ENCODE measurements at regions not wholly inside any gene's neighbourhood (a gene's known extent, or its start where the extent isn't known, plus 50 kb on each side); places are given as distances from the start of the nearest gene placed in this dataset.

DNA sequence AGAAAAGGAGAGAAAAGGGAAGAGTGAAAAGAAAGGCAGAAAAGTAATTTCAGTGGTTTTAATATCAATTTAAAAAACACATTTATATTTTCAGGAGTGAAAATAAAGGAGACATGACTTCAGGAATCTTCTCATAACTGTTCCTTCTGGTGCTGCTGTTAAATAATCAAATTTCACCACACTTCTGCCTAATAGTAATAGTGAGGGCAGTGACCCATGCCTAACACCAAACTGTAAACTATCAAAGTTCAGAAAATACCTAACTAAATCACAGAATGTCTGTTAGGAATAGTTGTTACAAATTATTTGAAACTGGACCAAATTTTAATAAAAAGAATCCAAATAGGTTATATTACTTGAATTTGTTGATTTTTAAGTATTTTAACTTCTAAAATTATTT, 169.4 kb downstream of the RPL10L start:
- H3K27me3 ChIP-seq: no peaks in the 10 kb centered on the region
- no peak overlapping the region for H3K27ac ChIP-seq
- no peak for DNase-seq (ENCODE audit: low read depth in 1 of 2, low spot score in 1 of 2)
- no peak overlapping the region for H3K4me3 ChIP-seq
- no peaks in the 10 kb centered on the region for H3K36me3 ChIP-seq
- no peak for TF ChIP-seq CTCF (IDR thresholded peaks at IDR 0.05; ENCODE audit: low read depth, low read length)
- no peaks in the 10 kb centered on the region for H3K9me3 ChIP-seq (ENCODE audit: low read depth)
- no peaks in the 10 kb centered on the region for H3K4me1 ChIP-seq (ENCODE audit: low read depth)

DNA sequence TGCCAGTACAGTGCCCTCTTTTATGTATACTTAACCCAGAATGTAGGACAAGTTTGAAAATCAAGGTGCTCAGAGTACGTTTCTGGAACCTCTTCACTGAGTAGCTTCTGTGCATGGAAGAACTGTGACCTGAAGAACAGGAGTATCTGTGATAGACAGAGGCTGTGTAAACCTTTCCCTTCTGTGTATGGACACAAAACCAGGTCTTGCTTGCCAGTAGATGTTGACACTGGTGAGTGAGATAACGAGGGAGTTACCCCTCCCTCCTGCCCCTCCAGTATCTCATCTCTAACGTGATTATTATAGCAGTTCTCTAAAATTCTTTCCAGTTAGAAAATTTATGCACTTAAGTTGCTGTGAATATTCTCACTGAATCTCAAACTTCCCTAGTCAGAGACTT, 170.8 kb downstream of the RPL10L start:
- H3K27ac ChIP-seq: no peak overlapping the region
- H3K4me3 ChIP-seq: no peak overlapping the region
- H3K9me3 ChIP-seq (ENCODE audit: low read depth): no peaks in the 10 kb centered on the region
- H3K27me3 ChIP-seq: no peaks in the 10 kb centered on the region
- no peaks in the 10 kb centered on the region for H3K4me1 ChIP-seq (ENCODE audit: low read depth)
- no peaks in the 10 kb centered on the region for H3K36me3 ChIP-seq
- DNase-seq (ENCODE audit: low read depth in 1 of 2, low spot score in 1 of 2): no peak
- no peak for TF ChIP-seq CTCF (IDR thresholded peaks at IDR 0.05; ENCODE audit: low read depth, low read length)

DNA sequence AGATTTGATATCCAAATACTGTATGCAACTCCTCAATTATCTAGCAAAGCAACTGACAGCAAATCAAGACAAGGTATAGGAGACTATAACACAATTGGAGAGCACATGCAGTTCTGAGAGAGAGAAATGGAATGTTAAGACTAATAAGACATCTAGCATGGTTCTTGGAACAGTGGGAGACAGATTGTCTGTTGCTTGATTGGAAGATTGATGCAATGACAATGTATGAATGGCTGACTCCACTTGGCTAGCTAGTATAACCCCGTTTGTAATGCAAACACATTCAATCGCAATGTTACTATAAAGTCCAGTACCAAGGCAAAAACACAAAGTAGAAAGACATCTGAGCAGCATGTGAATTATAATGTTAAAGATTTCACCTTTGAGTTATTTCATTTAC, 179.3 kb downstream of the RPL10L start:
- DNase-seq (ENCODE audit: low read depth in 1 of 2, low spot score in 1 of 2): no peak
- no peak for TF ChIP-seq CTCF (IDR thresholded peaks at IDR 0.05; ENCODE audit: low read depth, low read length)
- Histone ChIP-seq H3K36me3 (no peaks in the 10 kb centered on the region), H3K27me3 (no peaks in the 10 kb centered on the region), H3K4me1 (ENCODE audit: low read depth) (no peaks in the 10 kb centered on the region), H3K4me3 (no peak overlapping the region), H3K27ac (no peak overlapping the region), H3K9me3 (ENCODE audit: low read depth) (no peaks in the 10 kb centered on the region)

DNA sequence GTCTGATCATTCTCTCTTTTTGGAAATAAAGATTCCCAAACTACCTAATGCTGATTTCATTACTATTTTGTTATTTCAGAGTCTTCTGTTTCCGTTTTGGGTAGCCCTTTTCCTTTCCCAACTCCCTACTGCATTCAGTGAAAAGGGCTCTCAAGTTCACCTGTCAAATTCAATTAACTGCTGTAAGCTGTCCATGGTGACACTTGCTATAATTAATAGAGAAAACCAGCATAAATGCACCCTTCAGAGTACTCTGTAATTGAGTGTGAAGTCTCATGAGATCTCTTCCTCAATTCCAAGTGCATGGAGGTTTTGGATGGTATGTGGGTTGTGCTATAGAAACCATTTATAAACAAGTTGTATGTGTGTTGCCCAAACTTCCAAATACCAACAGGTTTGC, 187.2 kb downstream of the RPL10L start:
- H3K4me1 ChIP-seq (ENCODE audit: low read depth): no peaks in the 10 kb centered on the region
- no peak for DNase-seq (ENCODE audit: low read depth in 1 of 2, low spot score in 1 of 2)
- H3K9me3 ChIP-seq (ENCODE audit: low read depth): no peaks in the 10 kb centered on the region
- no peaks in the 10 kb centered on the region for H3K36me3 ChIP-seq
- H3K27ac ChIP-seq: no peak overlapping the region
- H3K4me3 ChIP-seq: no peak overlapping the region
- TF ChIP-seq CTCF (IDR thresholded peaks at IDR 0.05; ENCODE audit: low read depth, low read length): no peak
- no peaks in the 10 kb centered on the region for H3K27me3 ChIP-seq

DNA sequence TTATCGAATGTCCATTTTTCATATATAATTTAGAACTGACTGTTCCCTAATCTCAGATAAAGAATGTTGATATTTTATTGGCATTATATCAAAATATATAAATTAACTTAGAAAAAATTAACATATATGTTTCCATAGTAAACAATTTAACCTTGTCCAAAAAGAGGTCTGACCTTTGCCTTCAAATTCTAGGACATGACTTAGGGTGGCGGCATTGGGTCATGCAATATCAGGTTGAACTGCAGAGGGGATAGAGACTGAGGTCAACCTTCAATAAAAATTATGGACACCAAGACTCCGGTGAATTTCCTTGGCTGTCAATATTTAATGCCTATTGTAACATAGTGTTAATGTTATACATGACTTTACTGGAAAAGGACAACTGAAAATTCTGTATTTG, 199.8 kb downstream of the RPL10L start:
- Histone ChIP-seq H3K4me3 (no peak overlapping the region), H3K9me3 (ENCODE audit: low read depth) (no peaks in the 10 kb centered on the region), H3K27ac (no peak overlapping the region), H3K27me3 (no peaks in the 10 kb centered on the region), H3K36me3 (no peaks in the 10 kb centered on the region), H3K4me1 (ENCODE audit: low read depth) (no peaks in the 10 kb centered on the region)
- no peak for DNase-seq (ENCODE audit: low read depth in 1 of 2, low spot score in 1 of 2)
- TF ChIP-seq CTCF (IDR thresholded peaks at IDR 0.05; ENCODE audit: low read depth, low read length): no peak

- no peak for TF ChIP-seq CTCF (IDR thresholded peaks at IDR 0.05; ENCODE audit: low read depth, low read length)
- no peak overlapping the region for H3K27ac ChIP-seq
- no peak for DNase-seq (ENCODE audit: low read depth in 1 of 2, low spot score in 1 of 2)
- H3K4me1 ChIP-seq (ENCODE audit: low read depth): no peaks in the 10 kb centered on the region
- no peak overlapping the region for H3K4me3 ChIP-seq
- H3K9me3 ChIP-seq (ENCODE audit: low read depth): no peaks in the 10 kb centered on the region
- H3K36me3 ChIP-seq: no peaks in the 10 kb centered on the region
- H3K27me3 ChIP-seq: no peaks in the 10 kb centered on the region
Measured at GRCh38 chr14:46444666-46445065, 206.9 kb downstream of the RPL10L start.

All from cardiac muscle cell (in vitro differentiated cells and primary cell).